CD14-positive monocyte (primary cell): ENCODE measurements at regions not wholly inside any gene's neighbourhood (a gene's known extent, or its start where the extent isn't known, plus 50 kb on each side); places are given as distances from the start of the nearest gene placed in this dataset.

Experiments used
- DNase-seq, 3 donors: peaks; one replicate each; pipeline ENCODE4 v3.0.0-alpha.2; 2011 to 2022
- H2AFZ ChIP-seq: 2 replicates; pipeline ENCODE4 v1.6.0; 2012; ENCODE audit warnings: mild to moderate bottlenecking, low read depth, low read length, inconsistent platforms; ENCODE audit not compliant: insufficient read depth, poor library complexity, severe bottlenecking
- H3K27ac ChIP-seq, 2 donors: 1 replicate in 1 of 2; 2 replicates in 1 of 2; pipeline ENCODE4 v1.5.1; 2012 to 2013; ENCODE audit warnings: low read length in 2 of 2, control low read depth in 1 of 2, inconsistent platforms in 1 of 2, low read depth in 1 of 2, mild to moderate bottlenecking in 1 of 2
- H3K27me3 ChIP-seq, 2 donors: one replicate each; pipeline versions ENCODE4 v1.6.0 to v1.6.1; 2011 to 2013; ENCODE audit warnings: low read length in 2 of 2; ENCODE audit not compliant: control insufficient read depth in 2 of 2, insufficient read depth in 2 of 2
- H3K36me3 ChIP-seq, 2 donors: replicated peaks in 1 of 2; 1 replicate in 1 of 2; 2 replicates in 1 of 2; pipeline versions ENCODE4 v1.5.1 to v1.6.1; 2012 to 2013; ENCODE audit warnings: low read length in 2 of 2, control low read depth in 1 of 2, inconsistent platforms in 1 of 2, mild to moderate bottlenecking in 1 of 2; ENCODE audit not compliant: insufficient read depth in 2 of 2, control insufficient read depth in 1 of 2
- H3K4me1 ChIP-seq, 2 donors: 1 replicate in 1 of 2; 2 replicates in 1 of 2; pipeline versions ENCODE4 v1.5.1 to v1.6.1; 2012 to 2013; ENCODE audit warnings: low read length in 2 of 2, control low read depth in 1 of 2, inconsistent platforms in 1 of 2, mild to moderate bottlenecking in 1 of 2, moderate library complexity in 1 of 2; ENCODE audit not compliant: insufficient read depth in 2 of 2, control insufficient read depth in 1 of 2
- H3K4me2 ChIP-seq: replicated peaks from 2 replicates; pipeline ENCODE3; 2012; ENCODE audit warnings: low read length, moderate library complexity, mild to moderate bottlenecking; ENCODE audit not compliant: poor library complexity, severe bottlenecking; ENCODE audit errors: extremely low read depth
- H3K4me3 ChIP-seq, 3 experiments: fragments of 200-600 bp in 1 of 3; sonication (generic) in 1 of 3; replicated peaks in 1 of 3; 1 replicate in 2 of 3; 2 replicates in 1 of 3; pipeline ENCODE4 v1.5.1; 2011 to 2013; ENCODE audit warnings: low read length in 3 of 3, mild to moderate bottlenecking in 3 of 3, control low read depth in 2 of 3, low read depth in 2 of 3, inconsistent platforms in 1 of 3, moderate library complexity in 1 of 3
- H3K79me2 ChIP-seq: 2 replicates; pipeline ENCODE4 v1.6.0; 2012; ENCODE audit warnings: mild to moderate bottlenecking, control low read depth, inconsistent platforms, low read length, moderate library complexity; ENCODE audit not compliant: insufficient read depth
- H3K9ac ChIP-seq: 2 replicates; pipeline ENCODE4 v1.6.0; 2017; ENCODE audit warnings: low read length, mild to moderate bottlenecking; ENCODE audit not compliant: insufficient read depth, poor library complexity, severe bottlenecking
- H3K9me3 ChIP-seq, 2 donors: replicated peaks in 1 of 2; 1 replicate in 1 of 2; 2 replicates in 1 of 2; pipeline versions ENCODE4 v1.5.1 to v1.6.1; 2012 to 2013; ENCODE audit warnings: low read length in 2 of 2, control low read depth in 1 of 2; ENCODE audit not compliant: control insufficient read depth in 1 of 2, insufficient read depth in 1 of 2
- H4K20me1 ChIP-seq: 2 replicates; pipeline ENCODE4 v1.6.0; 2012; ENCODE audit warnings: mild to moderate bottlenecking, low read length, control low read depth, moderate library complexity; ENCODE audit not compliant: insufficient read depth
- H3K27ac Mint-ChIP-seq, 7 donors: one replicate each; pipeline ENCODE4 v1.8.0; 2020; ENCODE audit warnings: mild to moderate bottlenecking in 7 of 7, mixed read lengths in 7 of 7, moderate library complexity in 6 of 7, inconsistent platforms in 2 of 7
- H3K27me3 Mint-ChIP-seq, 3 donors: one replicate each; pipeline ENCODE4 v1.8.0; 2021 to 2022; ENCODE audit warnings: low read depth in 3 of 3, mild to moderate bottlenecking in 3 of 3, mixed read lengths in 3 of 3, moderate library complexity in 3 of 3, inconsistent platforms in 1 of 3
- H3K36me3 Mint-ChIP-seq, 2 donors: one replicate each; pipeline ENCODE4 v1.8.0; 2020; ENCODE audit warnings: mixed read lengths in 2 of 2, inconsistent platforms in 1 of 2, mild to moderate bottlenecking in 1 of 2
- H3K4me1 Mint-ChIP-seq: one replicate; pipeline ENCODE4 v1.8.0; 2020; ENCODE audit warnings: mild to moderate bottlenecking, mixed read lengths
- H3K4me3 Mint-ChIP-seq, 2 donors: one replicate each; pipeline ENCODE4 v1.8.0; 2020; ENCODE audit warnings: mild to moderate bottlenecking in 2 of 2, mixed read lengths in 2 of 2, moderate library complexity in 1 of 2
- H3K9me3 Mint-ChIP-seq, 7 donors: one replicate each; pipeline ENCODE4 v1.8.0; 2020 to 2022; ENCODE audit warnings: mixed read lengths in 7 of 7, mild to moderate bottlenecking in 6 of 7, moderate library complexity in 6 of 7, inconsistent platforms in 2 of 7
- WGBS: methylation state at CpG from one replicate; pipeline ENCODE4 v1.1.5; 2013; ENCODE audit warnings: missing lambda C conversion rate; ENCODE audit not compliant: insufficient coverage; 5-methylcytosine and 5-hydroxymethylcytosine counted together
- intact Hi-C, 2 donors: fragments of 100-400 bp; cut with micrococcal nuclease; formaldehyde crosslinking; loops; one replicate each; pipeline versions ENCODE4 v1.15.0 to v1.15.1; 2023
- TF ChIP-seq, protein P1 (sequence below): fragments of 200-600 bp; IDR thresholded peaks from one replicate; pipeline ENCODE4 v1.8.0; 2022; ENCODE audit warnings: antibody characterized with exemption, mild to moderate bottlenecking

DNA sequence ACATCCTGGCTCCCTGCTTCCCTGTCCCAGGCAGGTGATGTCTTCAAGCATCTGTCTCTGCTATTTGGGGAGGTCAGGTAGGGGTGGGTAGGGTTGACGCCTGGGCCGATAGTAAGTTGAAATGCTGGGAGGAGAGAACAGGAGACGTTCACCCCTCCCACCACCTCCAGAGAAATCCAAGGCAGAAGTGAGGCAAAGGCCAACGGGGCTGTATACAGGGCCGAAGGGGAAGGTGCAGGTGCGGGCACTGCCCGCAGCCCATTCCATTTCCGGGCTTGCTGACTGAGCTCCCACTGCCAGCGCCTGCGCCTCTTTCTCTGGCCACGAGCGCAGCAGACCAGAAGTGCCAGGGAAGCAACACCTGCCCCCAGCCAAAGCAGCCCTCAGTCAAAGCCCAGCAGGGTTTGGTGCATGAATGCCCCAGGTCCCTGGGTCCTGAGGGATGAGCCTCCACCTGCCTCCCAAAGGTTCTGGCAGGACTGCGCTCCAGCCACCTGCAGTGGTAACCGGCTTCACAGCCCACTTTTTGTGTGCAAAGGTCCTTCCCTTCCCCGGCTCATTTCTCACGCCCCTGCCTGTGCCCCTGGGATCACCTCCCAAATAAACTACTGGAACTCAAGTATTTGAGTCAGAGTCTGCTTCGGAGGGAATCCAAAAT, 127.6 kb upstream of the TNRC6C start:
- TF ChIP-seq, protein P1, sequence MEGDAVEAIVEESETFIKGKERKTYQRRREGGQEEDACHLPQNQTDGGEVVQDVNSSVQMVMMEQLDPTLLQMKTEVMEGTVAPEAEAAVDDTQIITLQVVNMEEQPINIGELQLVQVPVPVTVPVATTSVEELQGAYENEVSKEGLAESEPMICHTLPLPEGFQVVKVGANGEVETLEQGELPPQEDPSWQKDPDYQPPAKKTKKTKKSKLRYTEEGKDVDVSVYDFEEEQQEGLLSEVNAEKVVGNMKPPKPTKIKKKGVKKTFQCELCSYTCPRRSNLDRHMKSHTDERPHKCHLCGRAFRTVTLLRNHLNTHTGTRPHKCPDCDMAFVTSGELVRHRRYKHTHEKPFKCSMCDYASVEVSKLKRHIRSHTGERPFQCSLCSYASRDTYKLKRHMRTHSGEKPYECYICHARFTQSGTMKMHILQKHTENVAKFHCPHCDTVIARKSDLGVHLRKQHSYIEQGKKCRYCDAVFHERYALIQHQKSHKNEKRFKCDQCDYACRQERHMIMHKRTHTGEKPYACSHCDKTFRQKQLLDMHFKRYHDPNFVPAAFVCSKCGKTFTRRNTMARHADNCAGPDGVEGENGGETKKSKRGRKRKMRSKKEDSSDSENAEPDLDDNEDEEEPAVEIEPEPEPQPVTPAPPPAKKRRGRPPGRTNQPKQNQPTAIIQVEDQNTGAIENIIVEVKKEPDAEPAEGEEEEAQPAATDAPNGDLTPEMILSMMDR: no peak
- no peaks in the 10 kb centered on the region for H3K36me3 ChIP-seq
- H3K27me3 ChIP-seq: no peaks in the 10 kb centered on the region
- no peak overlapping the region for H3K4me3 ChIP-seq
- no peak overlapping the region for H3K27ac ChIP-seq
- no peaks in the 10 kb centered on the region for H3K79me2 ChIP-seq
- H3K9me3 Mint-ChIP-seq: peaks cover 0 to 2% (median 0%) of the 10 kb centered on the region in 7 donors
- H3K4me1 ChIP-seq: peaks cover 7 to 14% of the 10 kb centered on the region in 2 donors
- intact Hi-C loops: no loop called here
- peak overlapping the region in 1 of 7 donors; percentile 35 for H3K27ac Mint-ChIP-seq
- H3K27me3 Mint-ChIP-seq: peaks cover 27 to 36% (median 31%) of the 10 kb centered on the region in 3 donors
- no peaks in the 10 kb centered on the region for H4K20me1 ChIP-seq
- no peak for DNase-seq
- peaks cover 0 to 9% of the 10 kb centered on the region in 2 donors for H3K9me3 ChIP-seq
- H3K4me2 ChIP-seq: no peak overlapping the region
- WGBS: 85% methylated on average over 7 of the region's 17 CpGs
- H3K36me3 Mint-ChIP-seq: no peaks in the 10 kb centered on the region
- H3K4me1 Mint-ChIP-seq: peaks cover 17% of the 10 kb centered on the region
- no peak overlapping the region for H3K9ac ChIP-seq
- H2AFZ ChIP-seq: no peak overlapping the region
- H3K4me3 Mint-ChIP-seq: no peak overlapping the region

DNA sequence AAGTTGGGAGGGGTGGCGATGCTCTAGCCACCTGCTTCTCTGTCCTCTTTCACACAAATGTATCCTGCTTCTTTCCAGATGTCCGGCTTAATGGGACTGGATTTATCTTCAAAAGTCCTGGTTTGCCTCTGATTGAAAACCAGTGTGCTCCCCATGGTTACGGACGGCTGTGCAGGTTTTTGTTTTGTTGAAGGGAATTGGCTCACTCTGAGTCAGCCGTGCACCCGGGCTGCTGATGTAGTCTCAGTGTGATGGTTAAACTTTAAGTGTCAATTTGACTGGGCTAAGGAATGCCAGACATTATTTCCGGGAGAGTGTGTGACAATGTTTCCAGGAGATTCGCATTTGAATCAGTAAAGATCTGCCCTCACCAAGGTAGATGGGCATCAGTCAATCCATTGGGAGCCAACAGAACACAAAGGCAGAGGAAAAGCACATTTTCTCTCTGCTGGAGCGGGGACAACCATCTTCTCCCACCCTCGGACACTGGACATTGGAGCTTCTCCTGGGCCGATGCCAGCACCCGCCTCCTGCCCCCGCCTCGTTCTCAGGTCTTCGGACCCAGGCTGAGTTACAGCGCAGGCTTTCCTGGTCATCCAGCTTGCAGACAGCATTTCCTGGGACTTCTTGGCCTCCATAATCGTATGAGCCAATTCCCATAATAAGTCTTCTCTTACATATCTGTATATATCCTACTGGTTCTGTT, 126.9 kb upstream of the TNRC6C start:
- DNase-seq: no peak
- Mint-ChIP-seq H3K4me1 (peaks cover 17% of the 10 kb centered on the region), H3K27ac (peak overlapping the region in 1 of 7 donors; percentile 17), H3K9me3 (peaks cover 0 to 2% (median 0%) of the 10 kb centered on the region in 7 donors), H3K36me3 (no peaks in the 10 kb centered on the region), H3K4me3 (no peak overlapping the region), H3K27me3 (peaks cover 25 to 36% (median 28%) of the 10 kb centered on the region in 3 donors)
- Histone ChIP-seq H3K27me3 (no peaks in the 10 kb centered on the region), H3K36me3 (no peaks in the 10 kb centered on the region), H3K9ac (no peak overlapping the region), H2AFZ (no peak overlapping the region), H3K4me3 (no peak overlapping the region), H3K4me2 (no peak overlapping the region), H4K20me1 (no peaks in the 10 kb centered on the region), H3K4me1 (peaks cover 7 to 14% of the 10 kb centered on the region in 2 donors), H3K27ac (no peak overlapping the region), H3K9me3 (peaks cover 0 to 9% of the 10 kb centered on the region in 2 donors), H3K79me2 (no peaks in the 10 kb centered on the region)
- 97% methylated on average over 15 of the region's 17 CpGs for WGBS
- TF ChIP-seq, protein P1: no peak
- intact Hi-C loops: no loop called here
